DOHH2 (cell line): ENCODE measurements at regions not wholly inside any gene's neighbourhood (a gene's known extent, or its start where the extent isn't known, plus 50 kb on each side); places are given as distances from the start of the nearest gene placed in this dataset.
"Not testable (repeated sequence)": the region's sequence is repeated elsewhere in the genome, so short reads cannot be mapped to it uniquely, and the experiment has no call there.

Experiments used
- H3F3A ChIP-seq: fragments of 200-600 bp; sonication (generic), shearing (Covaris generic); 2 replicates; pipeline ENCODE4 v1.6.0; 2016; ENCODE audit warnings: antibody characterized with exemption, mild to moderate bottlenecking; ENCODE audit not compliant: control insufficient read depth, insufficient read depth
- H3K27ac ChIP-seq: fragments of 200-600 bp; sonication (generic); 2 replicates; pipeline ENCODE4 v1.5.1; 2014; ENCODE audit warnings: low read depth, mild to moderate bottlenecking, low read length, moderate library complexity
- H3K27me3 ChIP-seq: fragments of 200-600 bp; sonication (generic); 2 replicates; pipeline ENCODE4 v1.6.1; 2014; ENCODE audit warnings: mild to moderate bottlenecking, low read length, mixed read lengths; ENCODE audit not compliant: control insufficient read depth
- H3K36me3 ChIP-seq: fragments of 200-600 bp; sonication (generic); 2 replicates; pipeline ENCODE4 v1.6.1; 2014; ENCODE audit warnings: mild to moderate bottlenecking, low read length, moderate library complexity, mixed read lengths; ENCODE audit not compliant: control insufficient read depth
- H3K4me1 ChIP-seq: fragments of 200-600 bp; sonication (generic); 2 replicates; pipeline ENCODE4 v1.6.1; 2014; ENCODE audit warnings: mild to moderate bottlenecking, low read length, mixed read lengths; ENCODE audit not compliant: control insufficient read depth
- H3K4me2 ChIP-seq: fragments of 200-600 bp; sonication (generic); 2 replicates; pipeline ENCODE4 v1.6.0; 2014; ENCODE audit warnings: mild to moderate bottlenecking, low read length, moderate library complexity
- H3K4me3 ChIP-seq: fragments of 200-600 bp; sonication (generic); 2 replicates; pipeline ENCODE4 v1.5.1; 2014; ENCODE audit warnings: mild to moderate bottlenecking, low read length, mixed read lengths
- H3K79me2 ChIP-seq: fragments of 200-600 bp; sonication (generic); 2 replicates; pipeline ENCODE4 v1.6.1; 2014; ENCODE audit warnings: mild to moderate bottlenecking, low read length, mixed read lengths; ENCODE audit not compliant: control insufficient read depth
- H3K9me2 ChIP-seq: fragments of 200-600 bp; sonication (generic); replicated peaks from 2 replicates; pipeline ENCODE4 v1.6.1; 2014; ENCODE audit warnings: mild to moderate bottlenecking, low read length, mixed read lengths; ENCODE audit not compliant: control insufficient read depth
- H3K9me3 ChIP-seq: fragments of 200-600 bp; sonication (generic); 2 replicates; pipeline ENCODE4 v1.6.1; 2014; ENCODE audit warnings: antibody characterized with exemption, low read length, mixed read lengths; ENCODE audit not compliant: control insufficient read depth, insufficient read depth
- H4K20me1 ChIP-seq: fragments of 200-600 bp; sonication (generic); 2 replicates; pipeline ENCODE4 v1.6.0; 2014; ENCODE audit warnings: low read depth, mild to moderate bottlenecking, antibody characterized with exemption, low read length, moderate library complexity; ENCODE audit not compliant: control insufficient read depth, insufficient read depth
- CTCF ChIP-seq: fragments of 200-600 bp; sonication (generic); IDR thresholded peaks from one replicate; pipeline ENCODE4 v1.5.1; 2014; ENCODE audit warnings: antibody characterized with exemption, mild to moderate bottlenecking, low read depth, low read length; ENCODE audit not compliant: poor library complexity, severe bottlenecking
- EZH2phosphoT487 ChIP-seq: fragments of 200-600 bp; sonication (generic); IDR thresholded peaks from 2 replicates; pipeline ENCODE4 v1.6.1; 2017; ENCODE audit warnings: borderline replicate concordance, mild to moderate bottlenecking, antibody characterized with exemption, low read length, moderate library complexity, mixed read lengths

- H3K9me2 ChIP-seq, result no peaks in the 10 kb centered on the region
- no peak overlapping the region for H3K4me3 ChIP-seq
- H3K4me2 ChIP-seq, result no peak overlapping the region
- no peaks in the 10 kb centered on the region for H3K79me2 ChIP-seq
- TF ChIP-seq CTCF, result no peak
- no peak for TF ChIP-seq EZH2phosphoT487
- H3K27me3 ChIP-seq, result no peaks in the 10 kb centered on the region
- H3K9me3 ChIP-seq, result no peaks in the 10 kb centered on the region
- no peaks in the 10 kb centered on the region for H3K36me3 ChIP-seq
- H3F3A ChIP-seq, result no peaks in the 10 kb centered on the region
- H3K27ac ChIP-seq, result no peak overlapping the region
- no peaks in the 10 kb centered on the region for H3K4me1 ChIP-seq
- no peaks in the 10 kb centered on the region for H4K20me1 ChIP-seq
These were observed 181.6 kb downstream of the NKX6-1 start for GRCh38 chr4:84317513-84317912.

GRCh38 chr4:84312426-84313012 is 186.6 kb downstream of the NKX6-1 start:
- Histone ChIP-seq H3K9me3 (no peaks in the 10 kb centered on the region), H3K4me1 (no peaks in the 10 kb centered on the region), H3K36me3 (no peaks in the 10 kb centered on the region), H3K4me3 (no peak overlapping the region), H3K27me3 (no peaks in the 10 kb centered on the region), H4K20me1 (no peaks in the 10 kb centered on the region), H3K9me2 (no peaks in the 10 kb centered on the region), H3K27ac (no peak overlapping the region), H3K4me2 (no peak overlapping the region), H3K79me2 (no peaks in the 10 kb centered on the region), H3F3A (no peaks in the 10 kb centered on the region)
- TF ChIP-seq EZH2phosphoT487, result no peak
- no peak for TF ChIP-seq CTCF

GRCh38 chr4:84309191-84309590 is 189.9 kb downstream of the NKX6-1 start:
- Histone ChIP-seq H3K27me3 (no peaks in the 10 kb centered on the region), H4K20me1 (no peaks in the 10 kb centered on the region), H3K79me2 (no peaks in the 10 kb centered on the region), H3K4me1 (no peaks in the 10 kb centered on the region), H3K4me3 (no peak overlapping the region), H3F3A (no peaks in the 10 kb centered on the region), H3K4me2 (no peak overlapping the region), H3K27ac (no peak overlapping the region), H3K36me3 (no peaks in the 10 kb centered on the region), H3K9me3 (no peaks in the 10 kb centered on the region), H3K9me2 (no peaks in the 10 kb centered on the region)
- TF ChIP-seq CTCF (no peak), EZH2phosphoT487 (no peak)

- H3K27me3 ChIP-seq, H3K9me3 ChIP-seq, H3K4me1 ChIP-seq, H3K27ac ChIP-seq, H3K79me2 ChIP-seq, H3K4me3 ChIP-seq, H3K4me2 ChIP-seq, H3F3A ChIP-seq, H3K36me3 ChIP-seq, H3K9me2 ChIP-seq, H4K20me1 ChIP-seq: not testable (repeated sequence)
These were observed 200.3 kb downstream of the NKX6-1 start for GRCh38 chr4:84298719-84299254.
